Activated CD8-positive, alpha-beta T cell treated with anti-CD3 and anti-CD28 coated beads for 36 hours (primary cell): ENCODE measurements at regions not wholly inside any gene's neighbourhood (a gene's known extent, or its start where the extent isn't known, plus 50 kb on each side); places are given as distances from the start of the nearest gene placed in this dataset.

Source experiments
- ATAC-seq: fragments of 200-7000 bp; cut with Tn5 transposase; one replicate; pipeline ENCODE4 v1.10.0; 2021; ENCODE audit warnings: mild to moderate bottlenecking, moderate library complexity
- CTCF ChIA-PET: fragments of 350-600 bp; sonication (Branson Sonifier 250); formaldehyde crosslinking; loops from one replicate; lab custom pipeline; 2021; ENCODE audit warnings: antibody characterized with exemption; lab: Charles Lee
- POLR2A ChIA-PET: fragments of 350-600 bp; sonication (Branson Sonifier 250); formaldehyde crosslinking; loops from one replicate; lab custom pipeline; 2021; ENCODE audit warnings: antibody characterized with exemption; lab: Charles Lee
- DNase-seq: peaks from one replicate; pipeline ENCODE4 v3.0.0-alpha.2; 2020
- H3K27ac Mint-ChIP-seq: one replicate; pipeline ENCODE4 v1.8.0; 2021; ENCODE audit warnings: mild to moderate bottlenecking, mixed read lengths
- H3K27me3 Mint-ChIP-seq: one replicate; pipeline ENCODE4 v1.8.0; 2021; ENCODE audit warnings: mixed read lengths
- H3K36me3 Mint-ChIP-seq: one replicate; pipeline ENCODE4 v1.8.0; 2021; ENCODE audit warnings: low read depth, mixed read lengths
- H3K4me1 Mint-ChIP-seq: one replicate; pipeline ENCODE4 v1.8.0; 2021; ENCODE audit warnings: low read depth, mixed read lengths
- H3K4me3 Mint-ChIP-seq: one replicate; pipeline ENCODE4 v1.8.0; 2021; ENCODE audit warnings: mild to moderate bottlenecking, moderate library complexity, mixed read lengths
- H3K9me3 Mint-ChIP-seq: one replicate; pipeline ENCODE4 v1.8.0; 2021; ENCODE audit warnings: mixed read lengths
- intact Hi-C: fragments of 100-400 bp; cut with micrococcal nuclease; formaldehyde crosslinking; loops from one replicate; pipeline ENCODE4 v1.10.0; 2022
- TF ChIP-seq, protein P1 (sequence below): fragments of 200-600 bp; IDR thresholded peaks from one replicate; pipeline ENCODE4 v1.8.0; 2022; ENCODE audit warnings: antibody characterized with exemption, mild to moderate bottlenecking

- TF ChIP-seq, protein P1, sequence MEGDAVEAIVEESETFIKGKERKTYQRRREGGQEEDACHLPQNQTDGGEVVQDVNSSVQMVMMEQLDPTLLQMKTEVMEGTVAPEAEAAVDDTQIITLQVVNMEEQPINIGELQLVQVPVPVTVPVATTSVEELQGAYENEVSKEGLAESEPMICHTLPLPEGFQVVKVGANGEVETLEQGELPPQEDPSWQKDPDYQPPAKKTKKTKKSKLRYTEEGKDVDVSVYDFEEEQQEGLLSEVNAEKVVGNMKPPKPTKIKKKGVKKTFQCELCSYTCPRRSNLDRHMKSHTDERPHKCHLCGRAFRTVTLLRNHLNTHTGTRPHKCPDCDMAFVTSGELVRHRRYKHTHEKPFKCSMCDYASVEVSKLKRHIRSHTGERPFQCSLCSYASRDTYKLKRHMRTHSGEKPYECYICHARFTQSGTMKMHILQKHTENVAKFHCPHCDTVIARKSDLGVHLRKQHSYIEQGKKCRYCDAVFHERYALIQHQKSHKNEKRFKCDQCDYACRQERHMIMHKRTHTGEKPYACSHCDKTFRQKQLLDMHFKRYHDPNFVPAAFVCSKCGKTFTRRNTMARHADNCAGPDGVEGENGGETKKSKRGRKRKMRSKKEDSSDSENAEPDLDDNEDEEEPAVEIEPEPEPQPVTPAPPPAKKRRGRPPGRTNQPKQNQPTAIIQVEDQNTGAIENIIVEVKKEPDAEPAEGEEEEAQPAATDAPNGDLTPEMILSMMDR = no peak
- CTCF ChIA-PET = interaction anchor here (1.3 to 3.9 kb wide), 4 partner anchors 53 to 524 kb away, joined by 3 to 31 read pairs (median 3); partner anchors contain the start of gene ADRA2A
- no peak overlapping the region for H3K4me3 Mint-ChIP-seq
- peaks cover 4% of the 10 kb centered on the region for H3K27me3 Mint-ChIP-seq
- intact Hi-C loops = loop anchor here (5.0 kb wide), 1 partner anchor 523 kb away; the partner anchor contains the start of gene ADRA2A
- H3K9me3 Mint-ChIP-seq = no peaks in the 10 kb centered on the region
- DNase-seq (no peak), ATAC-seq (no peak)
- H3K4me1 Mint-ChIP-seq = no peaks in the 10 kb centered on the region
- H3K36me3 Mint-ChIP-seq = no peaks in the 10 kb centered on the region
- POLR2A ChIA-PET = no interaction called here
- H3K27ac Mint-ChIP-seq = no peak overlapping the region
Measured at GRCh38 chr10:111599943-111600342, 523.1 kb downstream of the ADRA2A start.

GRCh38 chr10:111600772-111601171 is 523.9 kb downstream of the ADRA2A start:
- ChIA-PET POLR2A (interaction anchor here (0.7 kb wide), 1 partner anchor 544 kb away, joined by 3 read pairs; no protein-coding TSS in a partner anchor), CTCF (interaction anchor here (3.9 kb wide), 1 partner anchor 525 kb away, joined by 31 read pairs; the partner anchor contains the start of gene ADRA2A)
- ATAC-seq (no peak), DNase-seq (no peak)
- Mint-ChIP-seq H3K4me1 (no peaks in the 10 kb centered on the region), H3K27ac (no peak overlapping the region), H3K4me3 (no peak overlapping the region), H3K27me3 (peaks cover 4% of the 10 kb centered on the region), H3K36me3 (no peaks in the 10 kb centered on the region), H3K9me3 (no peaks in the 10 kb centered on the region)
- intact Hi-C loops = no loop called here
- TF ChIP-seq, protein P1 = no peak

DNA sequence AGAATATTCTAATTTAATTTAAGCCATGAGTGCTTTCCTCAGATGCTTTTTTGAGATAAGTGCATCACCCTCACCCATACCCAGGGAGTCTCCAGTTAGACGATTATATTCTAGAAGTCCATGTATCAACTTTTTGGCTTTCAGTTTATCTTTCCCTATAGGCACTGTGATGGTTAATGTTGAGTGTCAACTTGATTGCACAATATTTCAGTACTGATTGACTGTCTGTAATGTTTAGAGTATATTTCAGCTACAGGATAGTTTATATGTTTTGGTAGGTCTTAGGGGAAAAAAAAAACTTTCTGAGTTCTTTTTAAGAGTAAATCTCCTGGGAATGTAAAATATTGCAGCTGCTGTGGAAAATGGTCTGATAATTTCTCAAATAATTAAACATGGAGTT is 535.4 kb downstream of the ADRA2A start:
- no peaks in the 10 kb centered on the region for H3K4me1 Mint-ChIP-seq
- no peaks in the 10 kb centered on the region for H3K9me3 Mint-ChIP-seq
- no peaks in the 10 kb centered on the region for H3K36me3 Mint-ChIP-seq
- H3K27ac Mint-ChIP-seq = no peak overlapping the region
- ChIA-PET CTCF (interaction anchor here (1.1 kb wide), 1 partner anchor 13 kb away, joined by 3 read pairs; no protein-coding TSS in a partner anchor), POLR2A (no interaction called here)
- ATAC-seq = no peak
- TF ChIP-seq, protein P1 = no peak
- no peaks in the 10 kb centered on the region for H3K27me3 Mint-ChIP-seq
- H3K4me3 Mint-ChIP-seq = no peak overlapping the region
- no peak for DNase-seq
- intact Hi-C loops = no loop called here

GRCh38 chr10:111634191-111634590 is 549.4 kb downstream of the GPAM start:
- intact Hi-C loops = no loop called here
- CTCF ChIA-PET = no interaction called here

DNA sequence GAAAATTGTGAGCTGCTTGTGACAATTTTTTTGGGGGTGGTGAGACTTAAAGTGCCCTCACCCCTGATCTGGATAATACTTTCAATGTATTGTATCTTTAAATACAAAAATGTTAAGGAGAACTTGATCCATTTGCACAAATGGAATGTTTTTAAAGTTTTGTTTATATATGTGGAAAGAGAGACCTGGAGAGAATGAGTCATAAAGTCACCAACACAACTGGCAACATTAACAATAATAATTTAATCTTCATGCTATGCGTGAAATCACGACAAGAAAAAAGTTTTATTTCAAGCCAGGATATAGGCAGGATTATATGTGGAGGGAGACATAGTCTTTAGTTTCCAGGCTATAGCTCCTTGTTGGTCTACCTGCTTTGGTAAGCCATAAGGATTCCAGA is 537.5 kb downstream of the GPAM start:
- DNase-seq = no peak
- H3K9me3 Mint-ChIP-seq = peaks cover 19% of the 10 kb centered on the region
- no peaks in the 10 kb centered on the region for H3K27me3 Mint-ChIP-seq
- H3K4me1 Mint-ChIP-seq = no peaks in the 10 kb centered on the region
- POLR2A ChIA-PET = no interaction called here
- TF ChIP-seq, protein P1 = no peak
- H3K4me3 Mint-ChIP-seq = no peak overlapping the region
- no peak overlapping the region for H3K27ac Mint-ChIP-seq
- CTCF ChIA-PET = interaction anchor here (0.8 kb wide), 1 partner anchor 51 kb away, joined by 3 read pairs; no protein-coding TSS in a partner anchor
- intact Hi-C loops = no loop called here
- peaks cover 3% of the 10 kb centered on the region for H3K36me3 Mint-ChIP-seq
- ATAC-seq = no peak

More at GRCh38 chr10:111634191-111634590, 549.4 kb downstream of the GPAM start:
- ATAC-seq (no peak), DNase-seq (no peak)
- Mint-ChIP-seq H3K27ac (no peak overlapping the region), H3K4me1 (no peaks in the 10 kb centered on the region), H3K4me3 (no peak overlapping the region), H3K9me3 (peaks cover 5% of the 10 kb centered on the region), H3K27me3 (peaks cover 7% of the 10 kb centered on the region), H3K36me3 (no peaks in the 10 kb centered on the region)
- POLR2A ChIA-PET = no interaction called here
- TF ChIP-seq, protein P1 = no peak
